Stimulated activated naive CD4-positive, alpha-beta T cell (primary cell): ENCODE measurements at regions not wholly inside any gene's neighbourhood (a gene's known extent, or its start where the extent isn't known, plus 50 kb on each side); places are given as distances from the start of the nearest gene placed in this dataset.

Experiments used
- DNase-seq, 6 experiments: peaks; one replicate each; lab custom pipeline; 2025; lab: John Stamatoyannopoulos, UW

- DNase-seq = no peak
Measured at GRCh38 chr6:4559281-4559875, 216.8 kb upstream of the CDYL start.

- no peak for DNase-seq
Measured at GRCh38 chr6:4554645-4555044, 221.6 kb upstream of the CDYL start.

DNA sequence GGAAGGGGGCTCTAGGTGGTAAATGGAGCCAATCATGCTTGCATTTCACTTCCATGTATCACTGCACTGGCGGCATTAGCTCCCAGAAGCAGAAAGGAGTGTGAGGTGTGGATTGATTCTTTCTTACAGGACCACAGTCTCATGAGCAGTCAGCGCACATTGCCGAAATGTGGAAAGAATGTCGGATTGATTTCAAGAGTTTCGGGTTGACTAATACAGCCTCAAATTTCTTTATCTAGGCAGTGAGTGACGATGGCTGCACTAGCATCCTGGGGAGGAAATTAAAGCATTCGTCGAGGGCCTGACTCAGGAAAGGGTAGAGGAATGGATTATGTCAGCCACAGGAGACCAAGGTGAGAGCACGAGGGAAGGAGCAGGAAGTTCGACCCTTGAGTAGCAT lies 222.8 kb upstream of the CDYL start:
- no peak for DNase-seq

GRCh38 chr6:4550227-4550597 lies 226.0 kb upstream of the CDYL start:
- DNase-seq = no peak

DNA sequence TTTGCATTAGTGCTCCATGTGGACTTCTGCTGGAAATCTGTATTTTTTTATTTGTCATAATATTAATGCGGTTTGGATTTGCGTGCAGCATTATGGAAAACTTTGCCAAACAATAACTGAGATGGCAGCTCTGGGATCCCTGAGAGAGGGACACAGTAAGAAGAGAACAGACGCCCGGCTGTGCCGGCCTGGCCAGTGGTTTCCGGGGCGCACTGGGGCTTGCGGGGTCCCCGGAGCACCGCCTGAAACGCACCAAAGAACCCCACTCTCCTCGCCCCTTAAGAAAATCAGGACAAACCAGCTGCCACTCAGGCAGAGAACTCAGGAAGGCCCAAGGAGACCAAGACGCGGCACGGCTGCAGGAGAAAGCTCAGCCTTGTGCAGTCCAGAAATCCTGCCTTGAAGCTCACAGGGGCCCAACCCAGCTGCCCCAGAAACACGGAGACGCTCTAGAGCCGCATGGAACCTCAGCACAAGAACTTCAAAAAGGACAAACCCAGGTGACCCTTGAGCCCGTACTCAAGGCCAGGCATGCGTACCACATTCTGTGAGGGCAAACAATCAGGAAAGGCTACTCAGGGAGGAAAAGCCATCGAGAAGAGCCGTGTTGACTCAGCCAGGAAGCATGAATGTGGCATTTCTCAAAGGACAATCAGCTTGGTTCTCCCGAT lies 226.5 kb upstream of the CDYL start:
- DNase-seq = no peak

- no peak for DNase-seq
Measured at GRCh38 chr6:4545893-4546292, 230.3 kb upstream of the CDYL start.

- no peak for DNase-seq
Measured at GRCh38 chr6:4543596-4543995, 232.6 kb upstream of the CDYL start.

DNA sequence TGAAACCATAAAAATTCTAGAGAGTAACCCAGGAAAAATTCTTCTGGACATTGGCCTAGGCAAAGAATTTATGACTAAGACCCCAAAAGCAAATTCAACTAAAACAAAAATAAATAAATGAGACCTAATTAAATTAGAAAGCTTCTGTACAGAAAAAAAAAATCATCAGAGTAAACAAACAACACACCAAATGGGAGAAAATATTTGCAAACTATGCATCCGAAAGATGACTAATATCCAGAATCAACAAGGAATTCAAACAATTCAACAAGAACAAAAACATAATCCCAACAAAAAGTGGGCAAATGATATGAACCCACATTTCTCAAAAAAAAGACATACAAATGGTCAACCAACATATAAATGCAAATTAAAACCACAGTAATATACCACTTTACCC lies 242.6 kb upstream of the CDYL start:
- no peak for DNase-seq

DNA sequence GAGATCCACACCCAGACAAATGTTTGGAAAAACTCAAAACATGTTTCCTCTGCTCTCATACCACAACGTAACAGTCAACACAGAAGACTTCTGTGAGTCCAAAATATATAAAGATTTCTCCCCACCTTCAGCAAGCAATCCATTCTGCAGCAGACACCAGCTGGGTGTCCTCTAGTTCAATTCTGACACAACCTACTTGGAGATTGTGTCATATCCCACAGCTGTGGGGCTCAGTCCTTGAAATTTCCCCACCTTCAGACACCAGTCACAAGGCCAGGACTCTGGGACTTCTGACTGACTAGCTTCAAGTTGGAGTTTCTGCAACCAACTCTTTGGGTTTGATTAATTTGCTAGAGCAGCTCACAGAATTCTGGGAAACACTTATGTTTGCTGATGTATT lies 244.8 kb upstream of the CDYL start:
- DNase-seq = no peak

GRCh38 chr6:4522453-4522852 lies 253.8 kb upstream of the CDYL start:
- no peak for DNase-seq

DNA sequence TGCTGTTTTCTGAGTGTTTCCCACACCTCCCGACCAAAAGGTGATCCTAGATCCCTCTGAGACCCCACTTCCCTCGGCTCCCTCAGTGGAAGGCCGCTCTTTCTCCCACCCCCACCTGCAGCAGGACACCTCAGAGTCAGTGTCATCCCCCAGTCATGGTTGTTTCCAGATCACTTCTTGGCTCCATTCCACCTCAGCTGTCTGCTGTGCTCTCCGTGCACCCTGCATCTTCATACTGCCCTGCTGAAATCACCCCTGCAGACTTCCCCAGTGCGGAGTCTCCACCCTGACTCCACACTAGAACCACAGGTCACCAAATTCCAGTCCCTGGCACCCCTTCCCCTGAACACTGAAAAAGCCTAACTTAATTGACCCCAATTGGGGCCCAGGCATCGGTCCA lies 255.1 kb upstream of the CDYL start:
- no peak for DNase-seq

- DNase-seq = no peak
Measured at GRCh38 chr6:4518506-4518905, 257.7 kb upstream of the CDYL start.

- DNase-seq = no peak
Measured at GRCh38 chr6:4516206-4516605, 260.0 kb upstream of the CDYL start.

GRCh38 chr6:4513561-4513960 lies 262.6 kb upstream of the CDYL start:
- no peak for DNase-seq

- DNase-seq = no peak
Measured at GRCh38 chr6:4512051-4512471, 264.1 kb upstream of the CDYL start.

DNA sequence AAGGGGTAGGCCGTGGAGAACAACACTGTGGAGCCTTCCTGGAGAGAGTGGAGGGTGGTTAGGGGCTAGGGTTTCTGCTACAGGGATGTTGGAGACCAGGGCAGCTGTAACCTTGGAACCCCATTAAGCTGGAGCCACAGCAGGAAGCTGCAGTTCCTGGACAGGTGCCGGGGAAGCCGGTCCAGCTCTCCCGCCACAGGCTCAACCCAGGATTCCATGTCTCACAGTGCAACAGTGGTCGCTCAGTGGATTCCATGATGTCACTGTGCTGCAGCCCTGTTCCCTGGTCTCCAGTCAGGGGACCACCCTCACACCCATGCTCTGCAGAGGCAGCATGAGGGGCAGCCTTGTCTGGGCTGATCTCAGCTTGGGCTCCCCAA lies 264.6 kb upstream of the CDYL start:
- no peak for DNase-seq

GRCh38 chr6:4510906-4511640 lies 265.1 kb upstream of the CDYL start:
- DNase-seq = no peak

DNA sequence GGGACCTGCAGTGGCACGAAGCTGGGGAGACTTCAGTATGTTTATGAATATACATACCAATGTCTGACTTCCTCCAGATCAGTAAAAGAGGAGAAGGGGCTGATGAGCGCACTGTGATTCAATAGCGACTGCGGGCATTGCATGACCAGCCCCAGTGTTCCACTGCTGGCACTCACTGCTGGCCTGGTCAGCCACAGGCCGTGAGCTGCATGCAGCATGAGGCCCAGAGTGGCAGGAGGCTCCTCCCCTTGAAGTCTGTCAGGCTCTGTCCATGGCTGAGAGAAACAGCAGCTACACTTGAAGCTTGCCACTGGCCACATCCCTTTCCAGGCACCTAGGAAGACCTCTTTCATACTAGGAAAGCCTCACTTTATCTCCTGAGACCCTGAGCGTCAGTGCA lies 265.9 kb upstream of the CDYL start:
- DNase-seq = no peak

- DNase-seq = no peak
Measured at GRCh38 chr6:4509506-4509905, 266.7 kb upstream of the CDYL start.

- no peak for DNase-seq
Measured at GRCh38 chr6:4506792-4507191, 269.4 kb upstream of the CDYL start.

GRCh38 chr6:4506223-4506622 lies 270.0 kb upstream of the CDYL start:
- no peak for DNase-seq

- no peak for DNase-seq
Measured at GRCh38 chr6:4504700-4505099, 271.5 kb upstream of the CDYL start.

DNA sequence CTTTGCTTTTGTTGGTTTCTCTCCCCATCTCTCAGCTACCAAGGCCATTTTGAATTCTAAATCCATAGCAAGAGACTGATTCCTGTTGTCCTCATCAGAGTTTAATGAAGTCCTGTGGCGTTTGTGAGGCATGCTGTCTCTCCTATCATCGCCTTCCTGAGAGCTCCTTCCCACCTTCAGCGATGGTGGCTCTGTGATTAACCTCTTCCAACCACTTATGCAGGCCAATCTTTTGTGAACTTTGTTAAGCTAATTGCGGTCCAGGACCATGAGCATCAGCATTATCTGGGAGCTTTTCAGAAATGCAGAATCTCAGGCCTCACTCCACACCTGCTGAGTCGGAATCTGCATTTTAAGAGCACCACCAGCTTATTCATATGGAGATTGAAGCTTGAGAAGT lies 272.5 kb upstream of the CDYL start:
- no peak for DNase-seq

DNA sequence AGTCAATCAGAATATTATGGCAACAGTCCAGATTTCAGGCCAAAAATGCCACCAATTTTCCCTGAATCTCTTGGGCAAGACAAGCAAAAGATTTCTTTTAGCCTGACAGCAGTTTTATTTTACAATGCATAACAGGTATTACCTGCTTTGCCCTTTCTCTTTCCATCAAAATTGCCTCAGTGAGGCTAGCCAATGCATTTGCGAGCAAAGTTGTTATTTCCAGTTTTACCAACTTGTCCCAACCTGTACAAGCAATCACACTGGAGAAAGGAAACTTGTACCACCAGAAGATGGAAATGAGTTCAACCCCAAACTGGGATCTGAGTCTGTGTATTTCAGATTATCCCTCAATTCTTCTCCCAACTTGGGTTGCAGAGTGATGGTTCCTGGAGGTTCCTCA lies 279.9 kb upstream of the CDYL start:
- no peak for DNase-seq
